Esophagus muscularis mucosa (tissue), 4 donors: ENCODE measurements at regions not wholly inside any gene's neighbourhood (a gene's known extent, or its start where the extent isn't known, plus 50 kb on each side); places are given as distances from the start of the nearest gene placed in this dataset.

Experiments
- DNase-seq: peaks from one replicate; pipeline ENCODE4 v3.0.0-alpha.2; 2017; ENCODE audit errors: extremely low spot score
- H3K27ac ChIP-seq, 4 donors: fragments of 200-600 bp; sonication (generic); replicated peaks in 1 of 4; 1 replicate in 3 of 4; 2 replicates in 1 of 4; pipeline ENCODE4 v1.5.1; 2016 to 2019; ENCODE audit warnings: mild to moderate bottlenecking in 1 of 4
- H3K27me3 ChIP-seq, 4 donors: fragments of 200-600 bp; sonication (generic); one replicate each; pipeline versions ENCODE4 v1.5.1 to v1.6.0; 2016 to 2019
- H3K36me3 ChIP-seq, 4 donors: fragments of 200-600 bp; sonication (generic); one replicate each; pipeline ENCODE4 v1.5.1; 2016 to 2019
- H3K4me1 ChIP-seq, 4 donors: fragments of 200-600 bp; sonication (generic); one replicate each; pipeline ENCODE4 v1.5.1; 2016 to 2019
- H3K4me3 ChIP-seq, 4 donors: fragments of 200-600 bp; sonication (generic); 1 replicate in 2 of 4; 2 replicates in 2 of 4; pipeline ENCODE4 v1.5.1; 2016 to 2019; ENCODE audit warnings: mild to moderate bottlenecking in 4 of 4, moderate library complexity in 1 of 4
- H3K9me3 ChIP-seq, 4 donors: fragments of 200-600 bp; sonication (generic); 1 replicate in 3 of 4; 2 replicates in 1 of 4; pipeline ENCODE4 v1.5.1; 2016 to 2019
- EP300 ChIP-seq: sonication (generic); formaldehyde crosslinking; IDR thresholded peaks from one replicate; pipeline ENCODE4 v1.6.1; 2017; ENCODE audit warnings: antibody characterized with exemption
- POLR2A ChIP-seq: fragments of 450-650 bp; IDR thresholded peaks from one replicate; pipeline ENCODE4 v1.6.1; 2017; ENCODE audit warnings: antibody characterized with exemption, moderate library complexity, mild to moderate bottlenecking, low read depth
- POLR2AphosphoS5 ChIP-seq, 2 donors: sonication (generic); formaldehyde crosslinking; IDR thresholded peaks; one replicate each; pipeline ENCODE4 v1.6.1; 2017; ENCODE audit warnings: antibody characterized with exemption in 2 of 2
- WGBS: methylation state at CpG from one replicate; pipeline ENCODE4 v1.1.5; 2018; 5-methylcytosine and 5-hydroxymethylcytosine counted together
- intact Hi-C: fragments of 100-400 bp; cut with DNase I; formaldehyde crosslinking; loops from one replicate; pipeline ENCODE4 v1.15.1; 2023
- TF ChIP-seq, protein P1 (sequence below), 3 experiments: fragments of 200-600 bp in 2 of 3; fragments of 450-650 bp in 1 of 3; sonication (generic) in 2 of 3; IDR thresholded peaks; one replicate each; pipeline ENCODE4 v1.5.1; 2017 to 2019; ENCODE audit warnings: antibody characterized with exemption in 3 of 3, mild to moderate bottlenecking in 2 of 3, moderate library complexity in 1 of 3

DNA sequence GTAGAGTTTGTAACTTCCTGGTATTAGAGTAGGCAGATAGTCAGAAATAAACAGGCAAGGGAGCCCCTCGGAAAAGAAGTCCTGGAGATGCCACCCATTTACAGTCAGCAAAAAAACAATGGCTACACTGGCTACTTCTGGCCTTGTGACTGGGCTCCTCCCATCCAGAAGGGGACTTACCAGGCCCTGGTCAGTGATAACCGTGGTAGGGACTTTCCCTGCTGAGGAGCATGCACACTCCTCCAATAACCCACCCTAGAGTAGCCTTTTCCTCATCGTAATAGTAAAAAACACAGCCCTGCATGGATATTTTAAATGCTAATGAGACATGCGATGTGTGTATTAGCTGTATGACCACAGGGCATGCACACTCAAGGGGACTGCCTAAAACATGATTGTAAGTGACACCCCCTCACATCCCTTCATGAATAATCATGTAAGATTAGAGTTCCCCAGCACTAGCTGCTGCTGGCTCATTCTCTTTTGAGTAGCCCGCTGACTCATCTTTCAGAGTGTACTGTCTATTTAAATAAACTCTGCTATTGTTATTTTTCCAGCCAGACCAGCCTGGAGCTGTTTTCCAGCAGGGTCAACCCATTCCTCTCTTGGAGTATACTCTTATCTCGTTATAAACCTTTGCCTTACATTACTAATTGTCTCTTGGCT is 413.8 kb upstream of the TMTC1 start:
- no peak for TF ChIP-seq POLR2AphosphoS5 (IDR thresholded peaks at IDR 0.05)
- TF ChIP-seq POLR2A, result no peak
- TF ChIP-seq, protein P1, sequence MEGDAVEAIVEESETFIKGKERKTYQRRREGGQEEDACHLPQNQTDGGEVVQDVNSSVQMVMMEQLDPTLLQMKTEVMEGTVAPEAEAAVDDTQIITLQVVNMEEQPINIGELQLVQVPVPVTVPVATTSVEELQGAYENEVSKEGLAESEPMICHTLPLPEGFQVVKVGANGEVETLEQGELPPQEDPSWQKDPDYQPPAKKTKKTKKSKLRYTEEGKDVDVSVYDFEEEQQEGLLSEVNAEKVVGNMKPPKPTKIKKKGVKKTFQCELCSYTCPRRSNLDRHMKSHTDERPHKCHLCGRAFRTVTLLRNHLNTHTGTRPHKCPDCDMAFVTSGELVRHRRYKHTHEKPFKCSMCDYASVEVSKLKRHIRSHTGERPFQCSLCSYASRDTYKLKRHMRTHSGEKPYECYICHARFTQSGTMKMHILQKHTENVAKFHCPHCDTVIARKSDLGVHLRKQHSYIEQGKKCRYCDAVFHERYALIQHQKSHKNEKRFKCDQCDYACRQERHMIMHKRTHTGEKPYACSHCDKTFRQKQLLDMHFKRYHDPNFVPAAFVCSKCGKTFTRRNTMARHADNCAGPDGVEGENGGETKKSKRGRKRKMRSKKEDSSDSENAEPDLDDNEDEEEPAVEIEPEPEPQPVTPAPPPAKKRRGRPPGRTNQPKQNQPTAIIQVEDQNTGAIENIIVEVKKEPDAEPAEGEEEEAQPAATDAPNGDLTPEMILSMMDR (IDR thresholded peaks at IDR 0.05), result no peak
- no peak for TF ChIP-seq EP300

DNA sequence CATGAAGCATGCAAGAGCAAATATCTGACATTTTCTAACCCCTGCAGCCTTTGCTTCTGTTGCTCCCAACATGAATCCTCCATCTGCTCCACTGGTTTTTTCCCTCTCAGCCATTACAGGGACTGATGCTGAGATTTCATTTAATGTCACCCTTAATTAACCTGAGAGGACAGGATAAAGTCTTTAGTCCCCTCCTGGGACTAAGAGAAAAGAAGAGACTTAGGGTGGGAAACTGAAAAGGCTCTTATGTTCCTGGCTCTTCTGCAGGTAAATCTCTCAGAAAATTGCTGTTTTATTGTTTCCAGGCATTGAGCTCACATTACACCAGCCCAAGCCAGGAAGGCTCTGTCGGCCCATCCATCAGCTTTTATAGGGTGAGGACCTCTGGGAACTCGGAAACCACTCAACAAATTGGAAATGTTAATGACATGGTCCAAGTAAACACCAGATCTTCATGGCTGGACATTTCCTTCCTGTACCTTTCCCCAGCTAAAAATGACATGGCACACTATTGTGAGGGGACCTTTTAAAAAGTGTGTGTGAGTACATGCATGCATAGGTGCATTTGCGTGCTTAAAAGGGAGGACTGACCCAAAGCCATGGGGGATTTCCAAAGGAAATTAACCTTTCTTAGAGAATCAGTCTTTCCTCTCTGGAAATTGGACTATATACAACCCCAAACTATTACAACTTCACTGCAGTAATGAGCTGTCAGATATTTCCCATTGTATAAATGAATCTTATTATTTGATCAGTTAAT is 408.1 kb upstream of the TMTC1 start:
- no peak for TF ChIP-seq POLR2A
- TF ChIP-seq POLR2AphosphoS5 (IDR thresholded peaks at IDR 0.05), result no peak
- no peaks in the 10 kb centered on the region for H3K9me3 ChIP-seq
- intact Hi-C loops, result no loop called here

More for the DNA sequence above, 413.8 kb upstream of the TMTC1 start:
- Histone ChIP-seq H3K27ac (no peak overlapping the region), H3K9me3 (no peaks in the 10 kb centered on the region), H3K4me3 (no peak overlapping the region), H3K36me3 (no peaks in the 10 kb centered on the region), H3K27me3 (peaks cover 0 to 24% (median 3%) of the 10 kb centered on the region in 4 donors), H3K4me1 (peaks cover 0 to 11% (median 11%) of the 10 kb centered on the region in 4 donors)
- intact Hi-C loops, result no loop called here
- WGBS, result 84% methylated on average over 6 of the region's 6 CpGs
- no peak for DNase-seq

DNA sequence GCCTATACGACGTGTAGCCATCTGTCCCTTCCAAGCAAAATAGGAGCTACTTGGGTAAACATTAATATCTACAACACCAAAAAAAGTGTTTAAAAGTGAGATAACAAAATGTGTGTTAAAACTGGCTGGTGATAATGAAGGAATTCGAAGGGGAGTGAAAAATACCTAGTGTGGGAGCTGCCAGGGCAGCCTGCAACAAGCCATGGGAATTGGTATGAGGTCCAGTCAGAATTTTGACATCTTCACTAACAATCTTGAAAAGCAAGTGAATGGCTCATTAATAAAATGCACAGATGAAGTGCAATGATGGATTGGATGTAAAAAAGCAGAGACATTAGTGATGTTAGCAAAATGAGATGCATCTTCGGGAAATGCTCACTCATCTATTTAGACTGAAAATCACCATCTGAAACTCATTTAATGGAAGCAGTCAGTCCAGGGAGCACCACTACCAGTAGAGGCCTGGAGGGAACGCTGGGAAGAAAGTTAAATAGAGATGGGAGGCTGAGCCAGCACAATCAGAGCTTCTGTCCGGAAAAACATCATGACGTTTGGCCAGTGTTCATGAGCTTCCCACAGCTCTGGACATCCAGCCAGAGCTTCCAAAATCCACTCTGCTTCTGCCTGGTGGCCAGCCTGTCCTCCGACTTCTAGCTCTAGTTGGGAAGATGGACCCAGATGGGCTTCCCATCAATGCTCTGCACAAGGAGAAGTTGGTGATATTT is 405.0 kb upstream of the TMTC1 start:
- Histone ChIP-seq H3K27me3 (no peaks in the 10 kb centered on the region), H3K9me3 (no peaks in the 10 kb centered on the region), H3K4me1 (no peaks in the 10 kb centered on the region), H3K27ac (no peak overlapping the region), H3K36me3 (no peaks in the 10 kb centered on the region), H3K4me3 (no peak overlapping the region)
- WGBS, result 65% methylated on average over 8 of the region's 8 CpGs
- TF ChIP-seq, protein P1 (IDR thresholded peaks at IDR 0.05), result no peak
- TF ChIP-seq POLR2A, result no peak
- no peak for TF ChIP-seq POLR2AphosphoS5 (IDR thresholded peaks at IDR 0.05)
- TF ChIP-seq EP300, result no peak
- DNase-seq, result no peak
- intact Hi-C loops, result no loop called here

More for the DNA sequence above, 408.1 kb upstream of the TMTC1 start:
- no peaks in the 10 kb centered on the region for H3K27me3 ChIP-seq
- DNase-seq, result no peak
- no peak overlapping the region for H3K27ac ChIP-seq
- H3K36me3 ChIP-seq, result no peaks in the 10 kb centered on the region
- no peak overlapping the region for H3K4me3 ChIP-seq
- WGBS, result 52% methylated on average over 3 of the region's 3 CpGs
- H3K4me1 ChIP-seq, result no peaks in the 10 kb centered on the region

DNA sequence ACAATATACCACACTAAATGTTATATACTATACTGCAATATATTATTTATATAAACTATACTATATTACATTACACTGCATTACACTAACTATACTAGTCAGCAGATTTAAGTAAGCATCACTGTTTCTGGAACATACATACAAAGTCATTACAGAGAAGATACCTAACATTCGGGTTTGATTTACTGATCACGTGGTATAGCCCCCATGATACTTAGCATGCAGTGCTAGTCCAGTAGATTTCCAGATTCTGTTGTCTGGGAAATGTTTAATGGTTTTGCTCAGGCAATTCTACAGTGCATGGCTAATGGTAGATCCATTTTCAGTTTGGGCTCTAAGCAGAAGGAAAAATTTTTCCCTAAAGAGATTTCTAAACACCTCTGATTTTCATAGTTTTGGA is 403.7 kb upstream of the TMTC1 start:
- Histone ChIP-seq H3K27me3 (no peaks in the 10 kb centered on the region), H3K4me3 (no peak overlapping the region), H3K4me1 (no peaks in the 10 kb centered on the region), H3K27ac (no peak overlapping the region), H3K36me3 (no peaks in the 10 kb centered on the region), H3K9me3 (no peaks in the 10 kb centered on the region)
- no peak for DNase-seq
- WGBS, result 64% methylated on average over 2 of the region's 2 CpGs
- TF ChIP-seq POLR2A (no peak), EP300 (no peak), POLR2AphosphoS5 (IDR thresholded peaks at IDR 0.05) (no peak)
- TF ChIP-seq, protein P1 (IDR thresholded peaks at IDR 0.05), result no peak
- intact Hi-C loops, result no loop called here

DNA sequence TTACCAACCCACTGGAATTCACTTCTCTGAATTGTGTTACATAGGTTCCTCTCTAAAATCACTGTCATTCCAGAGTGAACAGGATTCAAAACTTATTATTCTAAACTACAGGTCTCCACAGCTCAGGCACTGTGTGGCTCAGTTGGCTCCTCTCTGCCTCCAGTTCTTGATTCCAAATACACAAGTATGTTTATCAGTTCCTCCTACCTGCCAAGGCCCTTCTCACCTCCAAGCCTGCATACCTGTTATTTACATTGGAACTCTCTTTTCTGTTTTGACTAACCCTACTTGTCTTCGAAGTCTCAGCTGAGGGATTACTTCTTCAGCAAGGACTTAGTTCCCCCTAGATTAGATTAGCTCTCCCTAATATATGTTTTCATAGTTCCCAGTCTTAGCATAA is 397.6 kb upstream of the TMTC1 start:
- no peak for DNase-seq
- Histone ChIP-seq H3K27me3 (no peaks in the 10 kb centered on the region), H3K9me3 (no peaks in the 10 kb centered on the region), H3K27ac (no peak overlapping the region), H3K4me3 (no peak overlapping the region), H3K4me1 (no peaks in the 10 kb centered on the region), H3K36me3 (no peaks in the 10 kb centered on the region)
- WGBS, result 57% methylated on average over 1 of the region's 1 CpG
- intact Hi-C loops, result no loop called here
- no peak for TF ChIP-seq EP300
